ENCODE measurements at regions not wholly inside any gene's neighbourhood (a gene's known extent, or its start where the extent isn't known, plus 50 kb on each side); places are given as distances from the start of the nearest gene placed in this dataset.

GRCh38 chr20:54343634-54344033 lies 131.8 kb upstream of the DOK5 start:
- TF ChIP-seq EZH2 (IDR thresholded peaks at IDR 0.05; ENCODE audit: insufficient read depth, poor library complexity, severe bottlenecking), result no peak
- TF ChIP-seq EZH2phosphoT487 (IDR thresholded peaks at IDR 0.05; ENCODE audit: insufficient read depth, low read depth), result no peak

Measured in GM23248 (cell line).